HEK293 (cell line): ENCODE measurements at regions not wholly inside any gene's neighbourhood (a gene's known extent, or its start where the extent isn't known, plus 50 kb on each side); places are given as distances from the start of the nearest gene placed in this dataset.

ENCODE experiments used
- CTCF ChIA-PET: fragments of 350-600 bp; formaldehyde crosslinking; extraction: SDS; loops from one replicate; lab custom pipeline; 2021; ENCODE audit warnings: antibody characterized with exemption; lab: Yijun Ruan, JAX
- POLR2A ChIA-PET: fragments of 300-600 bp; formaldehyde crosslinking; extraction: SDS; loops from one replicate; lab custom pipeline; 2020; ENCODE audit warnings: antibody characterized with exemption, inconsistent platforms; lab: Yijun Ruan, JAX
- H3K27ac ChIP-seq: fragments of 200-500 bp; sonication (Bioruptor generic); 2 replicates; pipeline ENCODE4 v1.5.1; 2014; ENCODE audit warnings: low read depth, low read length, control low read depth, inconsistent platforms; ENCODE audit errors: extremely low read depth
- H3K36me3 ChIP-seq, 2 experiments: fragments of 200-500 bp in 1 of 2; sonication (Bioruptor generic) in 1 of 2; 1 replicate in 1 of 2; 2 replicates in 1 of 2; pipeline ENCODE4 v1.5.1; 2014 to 2017; ENCODE audit warnings: inconsistent platforms in 2 of 2, low read length in 2 of 2; ENCODE audit not compliant: control insufficient read depth in 2 of 2, insufficient read depth in 1 of 2
- H3K4me1 ChIP-seq: fragments of 200-500 bp; sonication (Bioruptor generic); 2 replicates; pipeline ENCODE4 v1.5.1; 2014; ENCODE audit warnings: mild to moderate bottlenecking, low read length, inconsistent platforms; ENCODE audit not compliant: control insufficient read depth, insufficient read depth
- H3K4me3 ChIP-seq: 2 replicates; pipeline ENCODE4 v1.5.1; 2011; ENCODE audit warnings: low read depth, mild to moderate bottlenecking, control low read depth, low read length, moderate library complexity
- H3K9me3 ChIP-seq: fragments of 200-500 bp; sonication (Bioruptor generic); 2 replicates; pipeline ENCODE4 v1.5.1; 2014; ENCODE audit warnings: low read depth, low read length, inconsistent platforms; ENCODE audit not compliant: control insufficient read depth, insufficient read depth
- ATF2 ChIP-seq: fragments of 450-650 bp; formaldehyde crosslinking; IDR thresholded peaks from 2 replicates; pipeline ENCODE4 v1.5.1; 2016; ENCODE audit warnings: missing biosample characterization, missing genetic modification characterization, low read depth
- ELK4 ChIP-seq: IDR thresholded peaks from 2 replicates; pipeline ENCODE4 v1.6.1; 2011; ENCODE audit warnings: mild to moderate bottlenecking, low read depth, low read length, borderline replicate concordance
- GLI4 ChIP-seq: fragments of 450-650 bp; formaldehyde crosslinking; IDR thresholded peaks from 2 replicates; pipeline ENCODE4 v1.5.1; 2016; ENCODE audit warnings: missing biosample characterization, missing genetic modification characterization
- GLIS2 ChIP-seq: fragments of 450-650 bp; formaldehyde crosslinking; IDR thresholded peaks from 2 replicates; pipeline ENCODE4 v1.5.1; 2016; ENCODE audit warnings: missing biosample characterization, missing genetic modification characterization
- HOXD13 ChIP-seq: sonication (generic); formaldehyde crosslinking; IDR thresholded peaks from 2 replicates; pipeline ENCODE4 v1.8.0; 2022; ENCODE audit warnings: missing genetic modification reagents, borderline replicate concordance
- KLF16 ChIP-seq: fragments of 450-650 bp; formaldehyde crosslinking; IDR thresholded peaks from 2 replicates; pipeline ENCODE4 v1.5.1; 2017; ENCODE audit warnings: missing biosample characterization, missing genetic modification characterization
- PATZ1 ChIP-seq: fragments of 450-650 bp; formaldehyde crosslinking; IDR thresholded peaks from 2 replicates; pipeline ENCODE4 v1.5.1; 2016; ENCODE audit warnings: missing biosample characterization, missing genetic modification characterization
- PBX3 ChIP-seq: sonication (generic); formaldehyde crosslinking; IDR thresholded peaks from 2 replicates; pipeline ENCODE4 v1.8.1; 2022; ENCODE audit warnings: mild to moderate bottlenecking, moderate library complexity, missing genetic modification reagents
- WT1 ChIP-seq: fragments of 450-650 bp; formaldehyde crosslinking; IDR thresholded peaks from 2 replicates; pipeline ENCODE4 v1.5.1; 2016; ENCODE audit warnings: missing biosample characterization, missing genetic modification characterization
- ZBTB7A ChIP-seq: fragments of 450-650 bp; formaldehyde crosslinking; IDR thresholded peaks from 2 replicates; pipeline ENCODE4 v1.5.1; 2016; ENCODE audit warnings: low read depth, missing biosample characterization, missing genetic modification characterization
- ZFP3 ChIP-seq: fragments of 450-650 bp; formaldehyde crosslinking; IDR thresholded peaks from 2 replicates; pipeline ENCODE4 v1.5.1; 2016; ENCODE audit warnings: low read depth, missing biosample characterization, missing genetic modification characterization
- ZFP69B ChIP-seq: fragments of 450-650 bp; formaldehyde crosslinking; IDR thresholded peaks from 2 replicates; pipeline ENCODE4 v1.5.1; 2016; ENCODE audit warnings: missing biosample characterization, missing genetic modification characterization
- ZNF114 ChIP-seq: fragments of 450-650 bp; formaldehyde crosslinking; IDR thresholded peaks from 2 replicates; pipeline ENCODE4 v1.5.0; 2017; ENCODE audit warnings: missing biosample characterization, missing genetic modification characterization
- ZNF146 ChIP-seq: fragments of 450-650 bp; formaldehyde crosslinking; IDR thresholded peaks from 2 replicates; pipeline ENCODE4 v1.5.1; 2016; ENCODE audit warnings: missing biosample characterization, missing genetic modification characterization
- ZNF19 ChIP-seq: fragments of 450-650 bp; formaldehyde crosslinking; IDR thresholded peaks from 2 replicates; pipeline ENCODE4; 2016; ENCODE audit warnings: missing biosample characterization, missing genetic modification characterization, low read depth
- ZNF23 ChIP-seq: fragments of 450-650 bp; formaldehyde crosslinking; IDR thresholded peaks from 2 replicates; pipeline ENCODE4 v1.5.1; 2016; ENCODE audit warnings: missing biosample characterization, missing genetic modification characterization, borderline replicate concordance
- ZNF266 ChIP-seq: fragments of 450-650 bp; formaldehyde crosslinking; IDR thresholded peaks from 2 replicates; pipeline ENCODE4 v1.5.1; 2016; ENCODE audit warnings: missing biosample characterization, missing genetic modification characterization, low read depth
- ZNF280C ChIP-seq: fragments of 450-650 bp; formaldehyde crosslinking; IDR thresholded peaks from 2 replicates; pipeline ENCODE4 v1.5.1; 2016; ENCODE audit warnings: missing biosample characterization, missing genetic modification characterization
- ZNF341 ChIP-seq: fragments of 450-650 bp; formaldehyde crosslinking; IDR thresholded peaks from 2 replicates; pipeline ENCODE4; 2016; ENCODE audit warnings: low read depth, missing biosample characterization, missing genetic modification characterization
- ZNF510 ChIP-seq: fragments of 450-650 bp; formaldehyde crosslinking; IDR thresholded peaks from 2 replicates; pipeline ENCODE4 v1.5.1; 2018; ENCODE audit warnings: mild to moderate bottlenecking, missing genetic modification characterization, missing biosample characterization; ENCODE audit not compliant: insufficient replicate concordance
- ZNF514 ChIP-seq: fragments of 450-650 bp; formaldehyde crosslinking; IDR thresholded peaks from 2 replicates; pipeline ENCODE4 v1.5.1; 2016; ENCODE audit warnings: missing biosample characterization, missing genetic modification characterization
- ZNF549 ChIP-seq: fragments of 450-650 bp; IDR thresholded peaks from 2 replicates; pipeline ENCODE4 v1.5.1; 2018; ENCODE audit warnings: missing biosample characterization, missing genetic modification characterization, mild to moderate bottlenecking, inconsistent platforms, moderate library complexity
- ZNF639 ChIP-seq: fragments of 450-650 bp; formaldehyde crosslinking; IDR thresholded peaks from 2 replicates; pipeline ENCODE4 v1.5.1; 2016; ENCODE audit warnings: missing biosample characterization, missing genetic modification characterization
- ZNF830 ChIP-seq: fragments of 450-650 bp; IDR thresholded peaks from 2 replicates; pipeline ENCODE4 v1.5.0; 2018; ENCODE audit warnings: missing biosample characterization, missing genetic modification characterization, low read depth, mild to moderate bottlenecking, moderate library complexity
- ZSCAN30 ChIP-seq: fragments of 450-650 bp; IDR thresholded peaks from 2 replicates; pipeline ENCODE4 v1.5.1; 2018; ENCODE audit warnings: missing biosample characterization, mild to moderate bottlenecking, missing genetic modification characterization, moderate library complexity
- TF ChIP-seq, protein P1 (sequence below): fragments of 450-650 bp; formaldehyde crosslinking; IDR thresholded peaks from 2 replicates; pipeline ENCODE4 v1.5.1; 2017; ENCODE audit warnings: missing biosample characterization, missing genetic modification characterization

- POLR2A ChIA-PET, result no interaction called here
- no peak for TF ChIP-seq ZNF19 (tag by site-specific recombination)
- no peak for TF ChIP-seq ZNF266
- TF ChIP-seq ZNF639 (tag by site-specific recombination), result no peak
- no peak for TF ChIP-seq ZNF280C (tag by site-specific recombination)
- TF ChIP-seq ZNF341 (tag by site-specific recombination), result no peak
- no peak for TF ChIP-seq ZNF514
- no peak for TF ChIP-seq ZFP69B
- no peak for TF ChIP-seq ZNF510
- no peak for TF ChIP-seq GLI4
- TF ChIP-seq PBX3 (CRISPR knock-in tag), result no peak
- no peak for TF ChIP-seq ZNF830 (tag by site-specific recombination)
- no peak for TF ChIP-seq GLIS2 (tag by site-specific recombination)
- no peak for TF ChIP-seq ZNF549 (tag by site-specific recombination)
- TF ChIP-seq KLF16 (tag by site-specific recombination), result no peak
- TF ChIP-seq ZNF114 (tag by site-specific recombination), result no peak
These were observed 2628.2 kb downstream of the ARAP2 start for GRCh38 chr4:33616121-33616520.

GRCh38 chr4:33625748-33626147 is 2618.6 kb downstream of the ARAP2 start:
- no peak overlapping the region for H3K4me3 ChIP-seq
- H3K4me1 ChIP-seq, result no peaks in the 10 kb centered on the region
- CTCF ChIA-PET, result no interaction called here
- H3K27ac ChIP-seq, result no peak overlapping the region
- no peaks in the 10 kb centered on the region for H3K9me3 ChIP-seq
- POLR2A ChIA-PET, result no interaction called here
- H3K36me3 ChIP-seq, result no peaks in the 10 kb centered on the region
- TF ChIP-seq PATZ1 (tag by site-specific recombination) (no peak), ZFP3 (tag by site-specific recombination) (no peak), HOXD13 (CRISPR knock-in tag) (no peak), ELK4 (no peak), ZBTB7A (tag by site-specific recombination) (no peak), ATF2 (tag by site-specific recombination) (no peak), ZSCAN30 (tag by site-specific recombination) (no peak), ZNF23 (tag by site-specific recombination) (no peak), WT1 (tag by site-specific recombination) (no peak), ZNF146 (tag by site-specific recombination) (no peak)
- TF ChIP-seq, protein P1, sequence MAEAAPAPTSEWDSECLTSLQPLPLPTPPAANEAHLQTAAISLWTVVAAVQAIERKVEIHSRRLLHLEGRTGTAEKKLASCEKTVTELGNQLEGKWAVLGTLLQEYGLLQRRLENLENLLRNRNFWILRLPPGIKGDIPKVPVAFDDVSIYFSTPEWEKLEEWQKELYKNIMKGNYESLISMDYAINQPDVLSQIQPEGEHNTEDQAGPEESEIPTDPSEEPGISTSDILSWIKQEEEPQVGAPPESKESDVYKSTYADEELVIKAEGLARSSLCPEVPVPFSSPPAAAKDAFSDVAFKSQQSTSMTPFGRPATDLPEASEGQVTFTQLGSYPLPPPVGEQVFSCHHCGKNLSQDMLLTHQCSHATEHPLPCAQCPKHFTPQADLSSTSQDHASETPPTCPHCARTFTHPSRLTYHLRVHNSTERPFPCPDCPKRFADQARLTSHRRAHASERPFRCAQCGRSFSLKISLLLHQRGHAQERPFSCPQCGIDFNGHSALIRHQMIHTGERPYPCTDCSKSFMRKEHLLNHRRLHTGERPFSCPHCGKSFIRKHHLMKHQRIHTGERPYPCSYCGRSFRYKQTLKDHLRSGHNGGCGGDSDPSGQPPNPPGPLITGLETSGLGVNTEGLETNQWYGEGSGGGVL (tag by site-specific recombination), result no peak

More at GRCh38 chr4:33616121-33616520, 2628.2 kb downstream of the ARAP2 start:
- no peak overlapping the region for H3K4me3 ChIP-seq
- H3K36me3 ChIP-seq, result no peaks in the 10 kb centered on the region
- CTCF ChIA-PET, result no interaction called here
- no peaks in the 10 kb centered on the region for H3K4me1 ChIP-seq
- H3K9me3 ChIP-seq, result no peaks in the 10 kb centered on the region
- H3K27ac ChIP-seq, result no peak overlapping the region
